Type B pancreatic cell (in vitro differentiated cells): ENCODE measurements at regions not wholly inside any gene's neighbourhood (a gene's known extent, or its start where the extent isn't known, plus 50 kb on each side); places are given as distances from the start of the nearest gene placed in this dataset.

Experiments used
- DNase-seq: peaks from one replicate; pipeline ENCODE4 v3.0.0; 2021; ENCODE audit warnings: mixed read lengths; ENCODE audit not compliant: unreplicated experiment; ENCODE audit errors: extremely low spot score
- H3K27ac Mint-ChIP-seq: 2 replicates; pipeline ENCODE4 v1.8.0; 2021; ENCODE audit warnings: mild to moderate bottlenecking, mixed read lengths
- H3K27me3 Mint-ChIP-seq: 2 replicates; pipeline ENCODE4 v1.8.0; 2021; ENCODE audit warnings: mixed read lengths
- H3K36me3 Mint-ChIP-seq: 2 replicates; pipeline ENCODE4 v1.8.0; 2021; ENCODE audit warnings: mixed read lengths
- H3K4me1 Mint-ChIP-seq: one replicate; pipeline ENCODE4 v1.8.0; 2021; ENCODE audit warnings: mixed read lengths; ENCODE audit not compliant: unreplicated experiment
- H3K4me3 Mint-ChIP-seq: 2 replicates; pipeline ENCODE4 v1.8.0; 2021; ENCODE audit warnings: mild to moderate bottlenecking, mixed read lengths
- H3K9me3 Mint-ChIP-seq: 2 replicates; pipeline ENCODE4 v1.8.0; 2021; ENCODE audit warnings: mixed read lengths
- CTCF ChIP-seq: fragments of 200-600 bp; sonication (generic); conservative IDR thresholded peaks from 2 replicates; pipeline ENCODE4 v1.5.0; 2021; ENCODE audit warnings: antibody characterized with exemption, mild to moderate bottlenecking

GRCh38 chr13:70708775-70709174 is 600.5 kb upstream of the KLHL1 start:
- Mint-ChIP-seq H3K4me3 (no peak overlapping the region), H3K4me1 (no peaks in the 10 kb centered on the region), H3K9me3 (no peaks in the 10 kb centered on the region), H3K36me3 (no peaks in the 10 kb centered on the region), H3K27me3 (no peaks in the 10 kb centered on the region), H3K27ac (no peak overlapping the region)
- TF ChIP-seq CTCF: no peak
- DNase-seq: no peak

- TF ChIP-seq CTCF: no peak
- no peak overlapping the region for H3K27ac Mint-ChIP-seq
- H3K36me3 Mint-ChIP-seq: no peaks in the 10 kb centered on the region
- no peaks in the 10 kb centered on the region for H3K4me1 Mint-ChIP-seq
- H3K9me3 Mint-ChIP-seq: no peaks in the 10 kb centered on the region
- H3K4me3 Mint-ChIP-seq: no peak overlapping the region
- peaks cover 3% of the 10 kb centered on the region for H3K27me3 Mint-ChIP-seq
- no peak for DNase-seq
Observed at GRCh38 chr13:70703755-70704154, 595.5 kb upstream of the KLHL1 start.

- Mint-ChIP-seq H3K27ac (no peak overlapping the region), H3K4me1 (no peaks in the 10 kb centered on the region), H3K36me3 (no peaks in the 10 kb centered on the region), H3K27me3 (no peaks in the 10 kb centered on the region), H3K9me3 (no peaks in the 10 kb centered on the region), H3K4me3 (no peak overlapping the region)
- TF ChIP-seq CTCF: no peak
- DNase-seq: no peak
Observed at GRCh38 chr13:70694996-70695715, 586.9 kb upstream of the KLHL1 start.

GRCh38 chr13:70668983-70669382 is 560.7 kb upstream of the KLHL1 start:
- no peak overlapping the region for H3K4me3 Mint-ChIP-seq
- peaks cover 9% of the 10 kb centered on the region for H3K4me1 Mint-ChIP-seq
- H3K27me3 Mint-ChIP-seq: no peaks in the 10 kb centered on the region
- no peak overlapping the region for H3K27ac Mint-ChIP-seq
- H3K36me3 Mint-ChIP-seq: no peaks in the 10 kb centered on the region
- no peak for DNase-seq
- H3K9me3 Mint-ChIP-seq: no peaks in the 10 kb centered on the region
- TF ChIP-seq CTCF: no peak

GRCh38 chr13:70668293-70668692 is 560.0 kb upstream of the KLHL1 start:
- peaks cover 9% of the 10 kb centered on the region for H3K4me1 Mint-ChIP-seq
- H3K27me3 Mint-ChIP-seq: no peaks in the 10 kb centered on the region
- H3K36me3 Mint-ChIP-seq: no peaks in the 10 kb centered on the region
- no peaks in the 10 kb centered on the region for H3K9me3 Mint-ChIP-seq
- no peak overlapping the region for H3K4me3 Mint-ChIP-seq
- TF ChIP-seq CTCF: no peak
- H3K27ac Mint-ChIP-seq: no peak overlapping the region
- no peak for DNase-seq
